CD4-positive, CD25-positive, alpha-beta regulatory T cell (primary cell): ENCODE measurements at regions not wholly inside any gene's neighbourhood (a gene's known extent, or its start where the extent isn't known, plus 50 kb on each side); places are given as distances from the start of the nearest gene placed in this dataset.
A peak's percentile ranks its signal among the peaks of the same experiment; 100 is the strongest.

Source experiments
- ATAC-seq, 2 donors: fragments of 150-1000 bp; cut with Tn5 transposase; one replicate each; pipeline ENCODE4 v1.10.0; 2021; ENCODE audit warnings: low read depth in 2 of 2, moderate number of reproducible peaks in 2 of 2, moderate library complexity in 1 of 2
- DNase-seq, 3 donors: peaks; one replicate each; pipeline versions ENCODE4 v3.0.0 to v3.0.0-alpha.2; 2012 to 2022; ENCODE audit warnings: mixed read lengths in 1 of 3
- H3K27ac ChIP-seq: one replicate; pipeline ENCODE4 v1.7.0; 2013; ENCODE audit warnings: mild to moderate bottlenecking, low read length; ENCODE audit not compliant: insufficient read depth, poor library complexity, severe bottlenecking
- H3K27me3 ChIP-seq: one replicate; pipeline ENCODE4 v1.7.0; 2013; ENCODE audit warnings: low read length; ENCODE audit not compliant: control insufficient read depth, insufficient read depth
- H3K36me3 ChIP-seq: one replicate; pipeline ENCODE4 v1.7.0; 2013; ENCODE audit warnings: mild to moderate bottlenecking, low read length, moderate library complexity; ENCODE audit not compliant: control insufficient read depth, insufficient read depth
- H3K4me1 ChIP-seq: 2 replicates; pipeline ENCODE4 v1.7.0; 2013; ENCODE audit warnings: mild to moderate bottlenecking, low read length; ENCODE audit not compliant: insufficient read depth, control insufficient read depth, poor library complexity, severe bottlenecking
- H3K4me3 ChIP-seq: one replicate; pipeline ENCODE4 v1.7.0; 2013; ENCODE audit warnings: low read depth, mild to moderate bottlenecking, low read length, moderate library complexity
- H3K9me3 ChIP-seq, 2 experiments: 1 replicate in 1 of 2; 2 replicates in 1 of 2; pipeline ENCODE4 v1.7.0; 2013; ENCODE audit warnings: low read length in 2 of 2, mild to moderate bottlenecking in 1 of 2, moderate library complexity in 1 of 2; ENCODE audit not compliant: control insufficient read depth in 2 of 2
- H3K27ac Mint-ChIP-seq, 3 donors: one replicate each; pipeline ENCODE4 v1.8.0; 2020 to 2022; ENCODE audit warnings: mild to moderate bottlenecking in 3 of 3, mixed read lengths in 3 of 3, moderate library complexity in 2 of 3
- H3K27me3 Mint-ChIP-seq: one replicate; pipeline ENCODE4 v1.8.0; 2022; ENCODE audit warnings: mild to moderate bottlenecking, mixed read lengths
- H3K36me3 Mint-ChIP-seq: one replicate; pipeline ENCODE4 v1.8.0; 2020; ENCODE audit warnings: mixed read lengths
- H3K4me1 Mint-ChIP-seq, 4 donors: one replicate each; pipeline ENCODE4 v1.8.0; 2020 to 2022; ENCODE audit warnings: mixed read lengths in 4 of 4, mild to moderate bottlenecking in 1 of 4
- H3K4me3 Mint-ChIP-seq, 4 donors: one replicate each; pipeline ENCODE4 v1.8.0; 2020 to 2022; ENCODE audit warnings: mild to moderate bottlenecking in 4 of 4, mixed read lengths in 4 of 4, moderate library complexity in 3 of 4
- H3K9me3 Mint-ChIP-seq, 7 donors: one replicate each; pipeline ENCODE4 v1.8.0; 2020 to 2022; ENCODE audit warnings: mixed read lengths in 7 of 7, mild to moderate bottlenecking in 3 of 7, moderate library complexity in 2 of 7

DNA sequence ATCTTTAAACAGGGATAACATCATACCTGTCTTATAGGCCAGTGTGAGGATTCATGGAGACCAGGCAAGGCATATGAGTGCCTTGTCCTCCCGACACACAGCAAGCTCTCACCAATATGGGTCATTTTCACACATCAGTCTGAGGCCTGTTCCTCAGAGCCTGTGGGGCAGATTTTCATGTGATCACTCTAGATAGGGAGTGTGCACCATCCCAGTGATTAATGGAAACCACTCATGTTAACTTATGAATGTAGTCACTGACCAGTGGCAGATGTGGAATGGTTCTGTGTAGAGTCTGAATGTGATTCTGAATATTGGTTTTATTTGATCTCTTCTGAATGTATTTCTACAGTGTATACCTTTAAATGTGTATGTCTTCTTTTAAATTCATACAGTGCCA is 219.7 kb upstream of the SFSWAP start:
- Histone ChIP-seq H3K9me3 (no peaks in the 10 kb centered on the region), H3K27ac (no peak overlapping the region), H3K27me3 (no peaks in the 10 kb centered on the region), H3K36me3 (no peaks in the 10 kb centered on the region), H3K4me1 (no peaks in the 10 kb centered on the region), H3K4me3 (no peak overlapping the region)
- Mint-ChIP-seq H3K27ac (no peak overlapping the region), H3K9me3 (no peaks in the 10 kb centered on the region), H3K27me3 (peaks cover 5% of the 10 kb centered on the region), H3K4me1 (peaks cover 0 to 4% (median 0%) of the 10 kb centered on the region in 4 donors), H3K36me3 (no peaks in the 10 kb centered on the region), H3K4me3 (no peak overlapping the region)
- ATAC-seq (no peak), DNase-seq (no peak)

DNA sequence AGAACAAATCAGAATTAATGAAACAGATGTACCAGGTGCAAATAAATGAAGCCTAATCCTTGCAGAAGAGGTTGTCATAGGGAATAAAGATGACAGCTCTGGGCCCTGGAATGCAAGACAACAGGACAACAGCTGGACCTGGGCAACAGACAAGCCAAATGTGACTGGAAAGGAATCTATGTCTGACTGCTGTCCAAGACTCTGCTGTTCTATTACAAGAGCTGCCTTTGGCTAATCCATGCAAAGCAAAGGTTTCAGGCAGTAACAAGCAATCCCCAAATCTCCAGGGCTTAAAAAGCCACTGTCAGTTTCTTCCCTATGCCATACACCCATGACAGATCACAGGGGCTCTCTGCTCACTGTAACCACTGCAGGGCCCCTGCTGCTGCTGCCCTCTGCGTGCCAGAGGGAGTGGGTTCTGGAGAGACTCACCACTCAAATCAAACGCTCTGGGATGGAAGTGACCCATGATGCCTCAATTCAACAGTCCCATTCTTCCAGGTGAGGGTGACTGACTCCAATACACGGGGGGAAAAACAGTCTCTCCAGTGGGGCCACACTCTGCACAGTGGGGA is 218.9 kb upstream of the SFSWAP start:
- Histone ChIP-seq H3K9me3 (no peaks in the 10 kb centered on the region), H3K36me3 (no peaks in the 10 kb centered on the region), H3K4me3 (no peak overlapping the region), H3K27me3 (no peaks in the 10 kb centered on the region), H3K27ac (no peak overlapping the region), H3K4me1 (no peaks in the 10 kb centered on the region)
- ATAC-seq = no peak
- H3K4me3 Mint-ChIP-seq = no peak overlapping the region
- DNase-seq = no peak
- H3K36me3 Mint-ChIP-seq = no peaks in the 10 kb centered on the region
- H3K4me1 Mint-ChIP-seq = peaks cover 0 to 4% (median 0%) of the 10 kb centered on the region in 4 donors
- no peaks in the 10 kb centered on the region for H3K9me3 Mint-ChIP-seq
- H3K27me3 Mint-ChIP-seq = no peaks in the 10 kb centered on the region
- no peak overlapping the region for H3K27ac Mint-ChIP-seq

GRCh38 chr12:131493068-131493826 is 217.6 kb upstream of the SFSWAP start:
- H3K4me3 ChIP-seq = no peak overlapping the region
- H3K27me3 ChIP-seq = no peaks in the 10 kb centered on the region
- no peaks in the 10 kb centered on the region for H3K9me3 Mint-ChIP-seq
- no peak overlapping the region for H3K4me3 Mint-ChIP-seq
- no peak for ATAC-seq
- H3K36me3 Mint-ChIP-seq = no peaks in the 10 kb centered on the region
- H3K27ac ChIP-seq = no peak overlapping the region
- DNase-seq = no peak
- H3K27me3 Mint-ChIP-seq = no peaks in the 10 kb centered on the region
- H3K4me1 Mint-ChIP-seq = no peaks in the 10 kb centered on the region
- no peak overlapping the region for H3K27ac Mint-ChIP-seq
- H3K9me3 ChIP-seq = no peaks in the 10 kb centered on the region
- H3K4me1 ChIP-seq = no peaks in the 10 kb centered on the region
- no peaks in the 10 kb centered on the region for H3K36me3 ChIP-seq

DNA sequence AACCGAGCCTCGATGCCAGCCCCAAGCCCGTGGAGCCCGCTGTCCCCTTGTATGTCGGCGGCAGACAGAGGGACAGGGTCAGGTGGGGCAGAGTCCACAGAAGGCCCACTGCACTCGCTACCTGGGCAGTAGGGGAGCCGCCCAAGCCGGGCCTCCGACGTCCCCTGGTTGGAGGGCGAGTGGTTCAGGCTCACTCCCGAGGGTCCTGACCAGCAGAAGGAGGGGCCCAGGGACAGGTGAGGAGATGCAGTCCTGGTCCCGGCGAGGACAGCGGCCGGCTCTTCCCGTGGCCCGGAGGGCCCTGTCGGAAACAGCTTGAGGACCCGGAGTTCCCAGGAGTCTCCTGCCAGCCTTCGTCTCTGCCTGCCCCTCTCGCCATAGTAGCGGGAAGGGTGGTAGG is 216.7 kb upstream of the SFSWAP start:
- H3K36me3 ChIP-seq = no peaks in the 10 kb centered on the region
- Mint-ChIP-seq H3K27ac (no peak overlapping the region), H3K4me3 (no peak overlapping the region), H3K4me1 (no peaks in the 10 kb centered on the region), H3K9me3 (no peaks in the 10 kb centered on the region), H3K27me3 (no peaks in the 10 kb centered on the region), H3K36me3 (no peaks in the 10 kb centered on the region)
- DNase-seq = no peak
- ATAC-seq = no peak
- H3K4me3 ChIP-seq = no peak overlapping the region
- no peaks in the 10 kb centered on the region for H3K9me3 ChIP-seq
- H3K27me3 ChIP-seq = no peaks in the 10 kb centered on the region
- no peak overlapping the region for H3K27ac ChIP-seq
- H3K4me1 ChIP-seq = no peaks in the 10 kb centered on the region

DNA sequence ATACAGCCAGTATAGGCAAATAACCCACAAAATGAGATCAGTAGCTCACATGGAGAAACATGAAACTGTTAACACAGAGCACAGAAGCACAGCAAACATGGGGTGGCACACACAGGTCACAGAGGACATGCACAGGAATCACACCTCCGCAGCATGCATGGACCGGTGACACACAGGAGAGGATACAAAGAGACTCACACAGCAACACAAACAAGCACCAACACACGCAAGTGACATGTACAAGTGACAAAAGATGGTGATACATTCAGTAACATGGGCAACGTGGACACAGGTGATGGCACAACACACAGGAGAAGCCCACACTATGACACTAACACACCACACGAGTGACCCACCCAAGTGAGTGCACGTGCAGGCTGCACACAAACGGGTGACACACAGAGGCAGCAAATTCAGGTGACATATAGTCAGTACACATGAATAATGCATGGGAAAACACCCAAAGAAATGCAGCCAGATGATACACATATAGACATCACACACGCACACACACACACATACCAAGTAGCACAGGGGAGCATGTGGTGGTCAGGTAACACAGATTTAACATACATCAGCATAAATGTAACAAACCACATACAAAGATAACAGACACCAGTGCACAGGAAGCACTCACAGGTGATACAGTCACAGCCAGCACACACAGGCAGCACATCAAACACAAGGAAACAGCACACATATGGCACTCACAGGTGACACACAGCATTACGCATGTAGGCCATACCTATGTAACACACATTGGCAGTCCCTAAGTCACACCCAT is 216.0 kb upstream of the SFSWAP start:
- Histone ChIP-seq H3K27me3 (no peaks in the 10 kb centered on the region), H3K36me3 (no peaks in the 10 kb centered on the region), H3K27ac (no peak overlapping the region), H3K4me1 (no peaks in the 10 kb centered on the region), H3K9me3 (no peaks in the 10 kb centered on the region), H3K4me3 (no peak overlapping the region)
- no peaks in the 10 kb centered on the region for H3K36me3 Mint-ChIP-seq
- ATAC-seq = peak in 1 of 2 donors; percentile 16
- no peaks in the 10 kb centered on the region for H3K9me3 Mint-ChIP-seq
- no peak overlapping the region for H3K4me3 Mint-ChIP-seq
- H3K4me1 Mint-ChIP-seq = no peaks in the 10 kb centered on the region
- no peaks in the 10 kb centered on the region for H3K27me3 Mint-ChIP-seq
- DNase-seq = no peak
- H3K27ac Mint-ChIP-seq = peak overlapping the region in 1 of 3 donors; percentile 12

- Histone ChIP-seq H3K9me3 (no peaks in the 10 kb centered on the region), H3K4me3 (no peak overlapping the region), H3K27ac (no peak overlapping the region), H3K4me1 (no peaks in the 10 kb centered on the region), H3K27me3 (no peaks in the 10 kb centered on the region), H3K36me3 (no peaks in the 10 kb centered on the region)
- ATAC-seq (no peak), DNase-seq (no peak)
- Mint-ChIP-seq H3K4me3 (no peak overlapping the region), H3K36me3 (no peaks in the 10 kb centered on the region), H3K27me3 (no peaks in the 10 kb centered on the region), H3K9me3 (no peaks in the 10 kb centered on the region), H3K4me1 (no peaks in the 10 kb centered on the region), H3K27ac (no peak overlapping the region)
These were observed 212.9 kb upstream of the SFSWAP start for GRCh38 chr12:131497966-131498365.

GRCh38 chr12:131499160-131499863 is 211.6 kb upstream of the SFSWAP start:
- no peaks in the 10 kb centered on the region for H3K27me3 ChIP-seq
- H3K9me3 Mint-ChIP-seq = no peaks in the 10 kb centered on the region
- no peak overlapping the region for H3K27ac Mint-ChIP-seq
- H3K4me3 ChIP-seq = no peak overlapping the region
- no peaks in the 10 kb centered on the region for H3K9me3 ChIP-seq
- H3K4me1 Mint-ChIP-seq = no peaks in the 10 kb centered on the region
- no peaks in the 10 kb centered on the region for H3K36me3 ChIP-seq
- H3K27me3 Mint-ChIP-seq = no peaks in the 10 kb centered on the region
- H3K27ac ChIP-seq = no peak overlapping the region
- DNase-seq (no peak), ATAC-seq (no peak)
- no peak overlapping the region for H3K4me3 Mint-ChIP-seq
- H3K36me3 Mint-ChIP-seq = no peaks in the 10 kb centered on the region
- H3K4me1 ChIP-seq = no peaks in the 10 kb centered on the region
